Neural progenitor cell (in vitro differentiated cells): ENCODE measurements at regions not wholly inside any gene's neighbourhood (a gene's known extent, or its start where the extent isn't known, plus 50 kb on each side); places are given as distances from the start of the nearest gene placed in this dataset.

Source experiments
- CTCF ChIP-seq: fragments of 200-600 bp; sonication (generic); IDR thresholded peaks from 2 replicates; pipeline ENCODE4 v1.5.1; 2017; ENCODE audit warnings: antibody characterized with exemption, mild to moderate bottlenecking
- EZH2phosphoT487 ChIP-seq: fragments of 200-600 bp; sonication (generic); IDR thresholded peaks from 2 replicates; pipeline ENCODE4 v1.6.1; 2017; ENCODE audit warnings: antibody characterized with exemption

- TF ChIP-seq EZH2phosphoT487 (no peak), CTCF (no peak)
Measured at GRCh38 chr4:62429297-62429696, 1229.2 kb downstream of the ADGRL3 start.
